K562 (cell line): ENCODE measurements at regions not wholly inside any gene's neighbourhood (a gene's known extent, or its start where the extent isn't known, plus 50 kb on each side); places are given as distances from the start of the nearest gene placed in this dataset.

ENCODE experiments used
- KLF13 ChIP-seq: fragments of 450-650 bp; IDR thresholded peaks from 2 replicates; pipeline ENCODE4 v1.6.1; 2016; ENCODE audit warnings: missing genetic modification characterization, low read depth, mild to moderate bottlenecking, missing compliant biosample characterization, moderate library complexity, borderline replicate concordance
- NONO ChIP-seq, 2 experiments: fragments of 200-400 bp in 1 of 2; fragments of 450-650 bp in 1 of 2; formaldehyde crosslinking in 1 of 2; IDR thresholded peaks; 2 replicates each; pipeline ENCODE4 v1.6.1; 2017; ENCODE audit warnings: low read depth in 2 of 2, mild to moderate bottlenecking in 2 of 2, moderate library complexity in 2 of 2, low read length in 1 of 2
- RREB1 ChIP-seq: fragments of 250-450 bp; sonication (Bioruptor Pico); IDR thresholded peaks from 2 replicates; pipeline ENCODE4 v1.4.0; 2020
- STAT6 ChIP-seq: sonication (generic); formaldehyde crosslinking; IDR thresholded peaks from 2 replicates; pipeline ENCODE4 v1.8.1; 2023; ENCODE audit warnings: mild to moderate bottlenecking, missing genetic modification reagents
- ZNF277 ChIP-seq: fragments of 250-450 bp; sonication (Bioruptor Pico); IDR thresholded peaks from 2 replicates; pipeline ENCODE4 v1.8.0; 2022; ENCODE audit warnings: inconsistent platforms, mild to moderate bottlenecking, moderate library complexity, borderline replicate concordance
- ZNF318 ChIP-seq, 2 experiments: fragments of 450-650 bp; IDR thresholded peaks; 2 replicates each; pipeline ENCODE4 v1.6.1; 2016; ENCODE audit warnings: mild to moderate bottlenecking in 2 of 2, borderline replicate concordance in 1 of 2, low read depth in 1 of 2, moderate library complexity in 1 of 2
- ZNF766 ChIP-seq: fragments of 200-800 bp; sonication (Bioruptor generic); conservative IDR thresholded peaks from 2 replicates; pipeline ENCODE4 v1.6.1; 2016; ENCODE audit warnings: missing genetic modification characterization, missing compliant biosample characterization

- no peak for TF ChIP-seq STAT6 (CRISPR knock-in tag)
- no peak for TF ChIP-seq NONO (IDR thresholded peaks at IDR 0.05; ENCODE audit: low read depth in 2 of 2, low read length in 1 of 2)
- TF ChIP-seq KLF13: no peak
- no peak for TF ChIP-seq ZNF277 (CRISPR knock-in tag)
- TF ChIP-seq ZNF766 (CRISPR knock-in tag): no peak
- TF ChIP-seq RREB1 (CRISPR knock-in tag): no peak
- TF ChIP-seq ZNF318 (IDR thresholded peaks at IDR 0.05; ENCODE audit: borderline replicate concordance in 1 of 2, low read depth in 1 of 2): no peak
These were observed 93.8 kb downstream of the ICOS start (continued) for GRCh38 chr2:204030322-204030721.
